GM21576 (cell line): ENCODE measurements at regions not wholly inside any gene's neighbourhood (a gene's known extent, or its start where the extent isn't known, plus 50 kb on each side); places are given as distances from the start of the nearest gene placed in this dataset.
"Not testable (repeated sequence)": the region's sequence is repeated elsewhere in the genome, so short reads cannot be mapped to it uniquely, and the experiment has no call there.

Source experiments
- ATAC-seq: cut with Tn5 transposase; IDR thresholded peaks from one replicate; pipeline ENCODE4 v1.9.1; 2021; ENCODE audit warnings: mild to moderate bottlenecking, moderate library complexity; ENCODE audit not compliant: unreplicated experiment

- not testable (repeated sequence) for ATAC-seq
These were observed 151.7 kb downstream of the VSIG4 start for GRCh38 chrX:65888150-65888549.

DNA sequence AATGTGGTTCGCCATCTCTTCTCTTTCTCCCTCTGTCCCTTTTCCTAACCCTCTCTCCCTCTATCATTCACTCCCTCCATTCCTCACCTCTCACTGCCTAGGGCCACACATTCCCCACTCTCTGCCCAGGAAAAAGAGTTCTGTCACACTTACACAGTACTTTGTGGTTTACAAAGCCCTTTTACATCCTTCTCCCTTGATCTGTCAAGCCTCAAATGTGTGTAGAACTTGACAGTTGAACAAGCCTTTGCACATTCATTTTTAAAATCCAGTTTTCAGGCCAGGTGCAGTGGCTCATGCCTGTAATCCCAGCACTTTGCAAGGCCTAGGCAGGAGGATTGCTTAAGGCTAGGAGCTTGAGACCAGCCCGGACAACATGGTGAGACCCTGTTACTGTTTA lies 156.3 kb downstream of the VSIG4 start:
- ATAC-seq = no peak

- no peak for ATAC-seq
These were observed 159.7 kb downstream of the VSIG4 start for GRCh38 chrX:65879977-65880799.

- ATAC-seq = no peak
These were observed 161.4 kb downstream of the VSIG4 start for GRCh38 chrX:65878456-65878855.

DNA sequence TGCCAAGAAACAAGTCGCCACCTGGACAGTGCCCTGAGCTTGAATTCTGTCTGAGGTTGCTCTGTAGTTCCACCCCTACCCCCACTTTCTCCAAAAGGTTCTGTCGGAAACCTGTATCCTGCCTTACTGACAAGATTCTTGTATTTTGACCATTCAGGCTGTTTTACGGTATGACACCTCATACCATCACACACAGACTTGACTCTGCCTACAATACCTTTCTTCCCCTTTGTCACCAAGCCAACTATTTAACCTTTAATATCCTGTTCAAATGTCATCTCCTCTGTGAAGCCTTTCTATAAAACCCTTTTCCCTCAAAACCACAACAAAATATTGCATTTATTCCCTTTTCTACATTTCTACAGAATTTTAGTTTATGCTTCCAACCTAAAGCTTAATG lies 161.9 kb downstream of the VSIG4 start:
- no peak for ATAC-seq

GRCh38 chrX:65875614-65876013 lies 164.3 kb downstream of the VSIG4 start:
- ATAC-seq = not testable (repeated sequence)

DNA sequence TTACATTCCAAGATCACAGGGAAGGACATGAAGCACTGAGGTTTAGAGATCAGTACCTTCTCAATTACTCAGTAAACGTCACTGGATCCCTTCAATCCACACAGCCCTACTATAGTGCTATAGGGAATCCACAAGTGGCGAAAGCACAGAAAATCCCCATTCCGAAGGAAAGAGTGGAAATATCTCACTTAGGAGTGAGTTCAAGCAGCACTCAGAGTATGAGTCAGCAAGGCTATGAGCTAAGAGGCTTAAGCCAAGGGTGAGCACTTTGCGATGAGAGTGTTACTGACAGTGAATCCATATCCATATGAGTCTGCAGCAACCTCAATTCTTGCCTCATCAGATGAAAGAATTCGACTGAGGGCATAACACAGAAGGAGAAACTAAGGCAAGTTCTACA lies 165.1 kb downstream of the VSIG4 start:
- no peak for ATAC-seq

DNA sequence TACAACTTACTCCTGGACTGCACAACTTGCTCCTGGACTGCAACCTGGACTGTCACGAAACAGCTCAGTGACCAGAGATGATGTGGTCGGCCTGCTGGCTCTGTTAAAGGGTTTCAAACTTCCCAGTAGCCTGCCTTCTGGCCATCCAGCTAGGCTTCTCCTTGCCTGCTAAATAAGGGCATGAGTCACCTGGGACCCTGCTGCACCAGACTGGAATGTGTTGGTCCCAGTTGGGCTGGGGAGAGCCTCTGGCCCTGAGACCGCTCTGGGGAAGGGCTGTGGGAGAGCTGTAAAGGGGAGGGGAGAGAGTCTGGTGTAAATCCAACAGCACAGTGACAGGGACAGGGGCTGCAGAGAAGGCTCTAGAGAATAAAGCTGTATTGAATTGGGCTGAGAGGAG lies 165.8 kb downstream of the VSIG4 start:
- ATAC-seq = no peak

DNA sequence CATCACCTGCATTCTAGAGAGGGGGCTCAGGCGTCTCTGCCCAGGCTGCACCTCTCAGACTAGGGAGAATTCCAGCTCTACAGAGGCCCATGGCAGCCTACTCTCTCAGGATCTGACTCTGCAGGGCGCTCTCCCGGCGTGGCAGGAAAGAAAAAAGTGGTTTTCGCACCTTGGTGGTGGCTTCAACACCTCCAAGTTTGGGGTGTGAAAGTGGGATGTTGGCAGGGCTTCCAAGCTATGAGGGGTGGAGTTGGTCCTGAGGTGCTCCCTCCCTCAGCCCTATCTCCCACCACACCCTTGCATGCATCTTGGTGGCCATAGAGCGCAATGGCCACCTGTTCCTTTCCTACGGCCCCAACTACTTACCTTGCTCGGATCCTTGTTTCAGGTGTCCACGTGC lies 166.5 kb downstream of the VSIG4 start:
- no peak for ATAC-seq

DNA sequence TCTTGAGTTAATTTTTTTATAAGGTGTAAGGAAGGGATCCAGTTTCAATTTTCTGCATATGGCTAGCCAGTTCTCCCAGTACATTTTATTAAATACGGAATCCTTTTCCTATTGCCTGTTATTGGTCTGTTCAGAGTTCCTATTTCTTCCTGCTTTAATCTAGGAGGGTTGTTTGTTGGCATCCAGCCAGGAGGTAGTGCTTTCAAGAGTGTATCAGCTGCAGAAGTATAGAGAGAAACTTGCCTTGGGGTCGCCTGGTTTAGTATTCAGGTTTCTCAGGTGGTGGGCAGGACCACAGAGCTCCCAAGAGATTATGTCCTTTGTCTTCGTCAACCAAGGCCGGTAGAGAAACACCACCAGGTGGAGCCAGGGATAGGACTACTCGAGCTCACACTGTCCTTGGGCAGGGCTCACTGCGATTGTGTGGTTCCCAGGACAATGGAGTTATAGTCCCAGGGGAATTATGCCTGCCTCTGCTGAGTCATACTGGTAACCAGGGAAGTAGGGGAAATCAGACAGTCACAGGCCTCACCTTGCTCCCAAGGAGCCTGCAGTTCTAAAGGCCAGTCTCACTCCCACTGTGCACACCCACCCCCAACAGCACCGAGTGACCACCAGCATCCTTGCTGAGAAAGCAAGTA lies 168.1 kb downstream of the VSIG4 start:
- peak; percentile 63 for ATAC-seq

DNA sequence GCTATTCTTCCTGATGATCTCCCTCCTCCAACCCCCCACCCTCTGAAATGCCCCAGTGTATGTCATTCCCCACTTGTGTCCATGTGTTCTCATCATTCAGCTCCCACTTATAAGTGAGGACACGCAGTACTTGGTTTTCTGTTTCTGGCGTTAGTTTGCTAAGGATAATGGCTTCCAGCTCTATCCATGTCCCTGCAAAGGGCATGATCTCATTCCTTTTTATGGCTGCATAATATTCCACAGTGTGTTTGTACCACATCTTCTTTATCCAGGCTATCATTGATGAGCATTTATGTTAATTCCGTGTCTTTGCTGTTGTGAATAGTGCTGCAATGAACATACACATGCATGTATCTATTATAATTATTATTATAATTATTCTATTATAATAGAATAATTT lies 169.3 kb downstream of the VSIG4 start:
- ATAC-seq = not testable (repeated sequence)

- no peak for ATAC-seq
These were observed 173.1 kb downstream of the VSIG4 start for GRCh38 chrX:65866773-65867172.

DNA sequence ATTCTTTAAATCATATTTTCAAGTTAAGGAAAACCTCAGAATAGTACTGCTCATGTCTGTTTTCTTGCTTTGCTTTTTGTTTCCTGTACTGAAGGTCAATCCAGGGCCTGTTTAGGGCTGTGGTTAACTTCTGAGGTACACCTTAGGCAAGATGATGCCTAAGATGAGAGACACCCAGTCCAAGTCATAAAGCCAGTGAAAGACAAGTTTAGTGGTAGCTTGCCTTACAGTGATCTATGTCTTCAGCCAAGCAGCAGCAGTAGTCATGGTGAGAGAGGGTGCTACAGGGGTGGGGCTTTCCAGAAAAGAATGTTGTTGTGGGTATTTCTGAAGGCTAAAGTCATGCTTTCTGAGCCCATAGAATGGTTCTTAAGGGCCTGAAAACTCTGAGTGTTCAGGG lies 173.7 kb downstream of the VSIG4 start:
- ATAC-seq = peak; percentile 60

GRCh38 chrX:65862638-65863037 lies 177.2 kb downstream of the VSIG4 start:
- ATAC-seq = no peak

GRCh38 chrX:65859299-65859698 lies 180.6 kb downstream of the VSIG4 start:
- ATAC-seq = no peak

- ATAC-seq = not testable (repeated sequence)
These were observed 185.4 kb downstream of the VSIG4 start for GRCh38 chrX:65854437-65854836.

DNA sequence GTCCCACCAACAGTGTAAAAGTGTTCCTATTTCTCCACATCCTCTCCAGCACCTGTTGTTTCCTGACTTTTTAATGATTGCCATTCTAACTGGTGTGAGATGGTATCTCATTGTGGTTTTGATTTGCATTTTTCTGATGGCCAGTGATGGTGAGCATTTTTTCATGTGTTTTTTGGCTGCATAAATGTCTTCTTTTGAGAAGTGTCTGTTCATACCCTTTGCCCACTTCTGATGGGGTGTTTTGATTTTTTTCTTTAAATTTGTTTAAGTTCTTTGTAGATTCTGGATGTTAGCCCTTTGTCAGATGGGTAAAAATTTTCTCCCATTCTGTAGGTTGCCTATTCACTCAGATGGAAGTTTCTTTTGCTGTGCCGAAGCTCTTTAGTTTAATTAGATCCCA lies 183.9 kb downstream of the MSN start:
- not testable (repeated sequence) for ATAC-seq

- ATAC-seq = not testable (repeated sequence)
These were observed 183.4 kb downstream of the MSN start for GRCh38 chrX:65850821-65851220.

DNA sequence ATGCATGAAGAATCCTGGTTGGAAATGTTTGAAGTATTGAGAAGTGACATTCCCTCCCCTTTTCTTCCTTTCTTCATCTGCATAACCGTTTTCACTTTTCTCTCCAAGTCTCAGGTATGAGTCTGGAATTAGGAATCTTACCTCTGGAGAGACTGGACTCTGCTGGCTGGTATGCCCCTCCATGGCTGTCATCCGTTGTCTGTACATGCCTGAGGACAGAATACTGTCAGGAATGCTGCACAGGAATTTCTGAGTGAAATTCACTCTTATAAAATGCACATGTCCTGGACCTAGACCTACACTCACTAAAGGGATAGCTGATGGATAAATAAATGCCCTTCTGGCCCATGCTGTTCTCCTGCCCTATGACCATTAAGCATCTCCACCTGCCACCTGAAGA lies 179.5 kb downstream of the MSN start:
- no peak for ATAC-seq

DNA sequence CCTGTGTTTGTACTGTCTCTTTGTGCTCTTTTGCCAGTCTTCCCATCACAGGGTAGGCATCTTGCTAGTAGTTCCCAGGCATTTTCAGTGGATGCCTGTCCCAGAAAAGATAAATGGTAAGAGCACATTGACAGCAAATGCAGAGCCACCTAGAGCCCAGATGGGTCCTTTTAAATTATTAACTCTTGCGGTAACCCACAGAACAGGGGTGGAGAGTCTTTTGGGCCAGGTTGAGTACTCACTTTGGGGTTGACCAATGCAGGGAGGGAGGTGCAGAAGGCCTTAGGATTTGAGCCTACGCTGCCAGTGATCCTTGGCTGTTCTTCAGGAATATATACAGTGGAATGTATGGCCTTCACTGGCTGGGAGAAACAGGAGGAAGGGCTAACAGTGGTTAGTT lies 173.8 kb downstream of the MSN start:
- ATAC-seq = no peak

DNA sequence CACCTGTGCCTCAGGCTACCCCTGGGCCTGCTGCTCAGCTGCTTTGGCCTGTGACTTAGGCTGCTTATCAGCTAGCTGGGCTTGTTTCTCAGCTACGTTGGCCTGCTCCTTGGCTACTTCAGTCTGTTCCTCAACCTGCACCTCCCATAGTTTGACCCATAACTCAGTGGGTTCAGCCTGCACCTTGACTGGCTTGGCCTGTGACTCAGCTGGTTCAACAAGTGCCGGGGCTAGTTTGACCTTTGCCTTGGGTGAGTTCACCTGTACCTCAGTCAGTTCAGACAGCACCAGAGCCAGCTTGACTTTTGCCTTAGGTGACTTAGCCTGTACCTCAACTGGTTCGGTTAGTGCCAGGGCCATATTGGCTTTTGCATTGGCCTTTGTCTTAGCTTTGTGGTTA lies 171.2 kb downstream of the MSN start:
- no peak for ATAC-seq

GRCh38 chrX:65837875-65838549 lies 170.6 kb downstream of the MSN start:
- no peak for ATAC-seq
